ENCODE measurements at regions not wholly inside any gene's neighbourhood (a gene's known extent, or its start where the extent isn't known, plus 50 kb on each side); places are given as distances from the start of the nearest gene placed in this dataset.

GRCh38 chr12:98221243-98221808 lies 294.1 kb upstream of the TMPO start:
- H3K4me3 ChIP-seq (ENCODE audit: insufficient read depth, low read depth, low read length, poor library complexity, severe bottlenecking) = no peak overlapping the region
- DNase-seq = no peak
- no peaks in the 10 kb centered on the region for H3K4me1 ChIP-seq (ENCODE audit: control insufficient read depth, insufficient read depth, low read length, poor library complexity, severe bottlenecking)
- no peaks in the 10 kb centered on the region for H3K9me3 ChIP-seq (ENCODE audit: control insufficient read depth, low read length)
- no peaks in the 10 kb centered on the region for H3K27me3 ChIP-seq (replicated peaks; ENCODE audit: control insufficient read depth, insufficient read depth, low read length, poor library complexity, severe bottlenecking)
- no peak overlapping the region for H3K27ac ChIP-seq (ENCODE audit: insufficient read depth, low read length, poor library complexity, severe bottlenecking)
- H3K36me3 ChIP-seq (ENCODE audit: control insufficient read depth, insufficient read depth, low read length) = no peaks in the 10 kb centered on the region

DNA sequence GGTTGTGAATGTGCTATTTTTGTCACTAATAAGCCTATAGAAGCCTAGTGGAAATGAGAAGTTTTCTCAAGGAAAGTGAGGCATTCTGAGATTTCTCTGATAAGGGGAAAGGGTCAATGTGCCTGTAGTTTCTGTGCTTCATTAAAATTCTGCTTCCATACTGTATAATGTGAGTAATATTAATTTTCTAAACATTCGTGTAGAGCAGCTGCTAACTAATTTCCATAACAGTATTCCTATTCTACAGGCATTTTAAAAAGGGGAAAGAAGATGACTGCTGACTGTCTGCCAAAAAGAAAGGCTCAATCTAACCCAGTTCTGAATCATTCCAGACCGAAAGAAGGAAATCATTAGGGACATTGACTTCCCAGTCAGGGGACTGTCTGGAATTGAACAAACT lies 293.3 kb upstream of the TMPO start:
- no peak overlapping the region for H3K4me3 ChIP-seq (ENCODE audit: insufficient read depth, low read depth, low read length, poor library complexity, severe bottlenecking)
- H3K27ac ChIP-seq (ENCODE audit: insufficient read depth, low read length, poor library complexity, severe bottlenecking) = no peak overlapping the region
- DNase-seq = no peak
- H3K9me3 ChIP-seq (ENCODE audit: control insufficient read depth, low read length) = no peaks in the 10 kb centered on the region
- H3K4me1 ChIP-seq (ENCODE audit: control insufficient read depth, insufficient read depth, low read length, poor library complexity, severe bottlenecking) = no peaks in the 10 kb centered on the region
- no peaks in the 10 kb centered on the region for H3K27me3 ChIP-seq (replicated peaks; ENCODE audit: control insufficient read depth, insufficient read depth, low read length, poor library complexity, severe bottlenecking)
- no peaks in the 10 kb centered on the region for H3K36me3 ChIP-seq (ENCODE audit: control insufficient read depth, insufficient read depth, low read length)

DNA sequence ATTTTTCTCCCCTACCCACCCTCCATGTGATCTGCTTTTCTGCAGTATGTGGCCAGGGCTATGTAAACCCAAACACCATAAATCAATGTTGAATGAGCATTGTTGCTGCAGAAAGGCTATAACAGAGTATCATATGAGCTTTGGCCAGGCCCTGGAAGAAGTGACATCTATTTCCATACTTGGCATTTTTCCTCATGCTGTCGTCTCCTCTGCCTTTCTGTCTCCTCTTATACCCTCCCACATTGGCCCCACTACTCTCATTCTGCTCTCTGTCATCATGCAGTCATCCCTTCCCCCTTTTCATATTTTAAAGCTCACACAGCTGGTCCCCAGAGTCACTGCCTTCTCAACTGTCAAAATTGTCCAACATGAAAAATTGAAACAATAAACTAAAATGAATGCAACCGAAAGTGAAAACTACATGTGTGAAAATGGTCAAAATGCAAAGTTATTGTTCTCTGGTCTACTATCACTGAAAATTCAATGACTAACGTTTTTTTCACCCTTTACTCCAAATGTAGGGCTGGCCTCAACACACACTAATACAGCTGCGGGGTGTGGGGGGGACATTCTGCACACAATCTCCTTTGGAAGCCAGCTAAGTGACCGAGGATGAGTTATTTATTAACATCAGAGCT lies 290.7 kb upstream of the TMPO start:
- Histone ChIP-seq H3K9me3 (ENCODE audit: control insufficient read depth, low read length) (no peaks in the 10 kb centered on the region), H3K27ac (ENCODE audit: insufficient read depth, low read length, poor library complexity, severe bottlenecking) (no peak overlapping the region), H3K36me3 (ENCODE audit: control insufficient read depth, insufficient read depth, low read length) (no peaks in the 10 kb centered on the region), H3K27me3 (replicated peaks; ENCODE audit: control insufficient read depth, insufficient read depth, low read length, poor library complexity, severe bottlenecking) (no peaks in the 10 kb centered on the region), H3K4me3 (ENCODE audit: insufficient read depth, low read depth, low read length, poor library complexity, severe bottlenecking) (no peak overlapping the region), H3K4me1 (ENCODE audit: control insufficient read depth, insufficient read depth, low read length, poor library complexity, severe bottlenecking) (no peaks in the 10 kb centered on the region)
- DNase-seq = no peak

DNA sequence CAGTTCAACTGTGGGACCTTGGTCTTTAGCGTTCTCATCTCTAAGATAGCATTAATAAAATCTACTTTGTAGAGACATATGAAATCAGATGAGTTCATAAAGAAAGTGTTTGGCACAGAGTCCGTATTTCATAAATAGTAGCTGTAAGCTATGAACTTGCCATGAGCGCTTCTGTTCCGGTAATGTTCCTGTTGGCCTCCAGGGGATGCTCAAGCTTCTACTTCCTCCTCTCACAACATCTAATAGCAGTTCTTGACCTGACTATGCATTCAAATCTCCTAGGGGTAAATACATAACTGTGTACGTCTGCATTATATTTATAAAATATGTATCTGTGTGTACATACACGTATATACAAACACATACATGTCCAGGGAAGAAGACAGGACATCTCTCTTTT lies 288.2 kb upstream of the TMPO start:
- Histone ChIP-seq H3K4me3 (ENCODE audit: insufficient read depth, low read depth, low read length, poor library complexity, severe bottlenecking) (no peak overlapping the region), H3K4me1 (ENCODE audit: control insufficient read depth, insufficient read depth, low read length, poor library complexity, severe bottlenecking) (no peaks in the 10 kb centered on the region), H3K36me3 (ENCODE audit: control insufficient read depth, insufficient read depth, low read length) (no peaks in the 10 kb centered on the region), H3K27ac (ENCODE audit: insufficient read depth, low read length, poor library complexity, severe bottlenecking) (no peak overlapping the region), H3K9me3 (ENCODE audit: control insufficient read depth, low read length) (no peaks in the 10 kb centered on the region), H3K27me3 (replicated peaks; ENCODE audit: control insufficient read depth, insufficient read depth, low read length, poor library complexity, severe bottlenecking) (no peaks in the 10 kb centered on the region)
- no peak for DNase-seq

DNA sequence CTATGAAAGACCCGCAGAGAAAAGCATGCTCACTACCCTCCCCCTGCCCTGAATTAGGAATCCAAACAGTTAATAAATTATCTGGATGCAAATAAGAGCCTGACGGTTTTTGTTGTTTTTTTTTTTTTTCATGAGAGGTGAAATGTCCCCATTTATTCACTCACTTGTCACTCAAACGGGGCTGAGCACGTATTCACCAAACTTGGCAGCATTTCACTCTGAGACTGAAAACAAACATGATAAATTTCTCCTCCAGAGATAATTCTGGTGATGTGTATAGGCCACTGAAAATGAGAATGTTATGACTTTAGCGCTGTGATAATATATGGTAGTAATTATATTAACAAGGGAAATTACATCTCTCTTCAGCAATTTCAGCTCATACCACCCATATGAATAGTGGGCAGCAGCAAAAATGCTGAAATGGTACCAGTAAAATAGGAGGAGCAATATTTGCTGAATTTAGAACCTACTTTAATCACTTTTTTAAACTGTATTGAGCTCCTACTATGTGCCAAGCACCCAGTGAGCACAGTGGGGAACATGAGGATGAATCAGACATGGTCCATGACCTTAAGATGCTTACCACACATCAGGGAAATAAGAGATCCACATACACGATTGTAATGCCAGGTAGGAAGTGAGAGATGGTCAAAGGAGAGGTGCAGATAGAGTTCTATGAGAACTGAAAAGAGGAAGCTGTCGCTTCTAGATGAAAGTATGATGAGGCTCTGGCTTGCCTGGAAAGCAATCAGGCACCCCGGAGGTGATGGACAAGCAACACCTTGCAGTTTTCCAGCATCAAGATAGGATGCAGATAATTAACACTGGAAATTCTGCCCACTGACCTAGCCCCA lies 286.5 kb upstream of the TMPO start:
- Histone ChIP-seq H3K27me3 (replicated peaks; ENCODE audit: control insufficient read depth, insufficient read depth, low read length, poor library complexity, severe bottlenecking) (no peaks in the 10 kb centered on the region), H3K4me1 (ENCODE audit: control insufficient read depth, insufficient read depth, low read length, poor library complexity, severe bottlenecking) (no peaks in the 10 kb centered on the region), H3K36me3 (ENCODE audit: control insufficient read depth, insufficient read depth, low read length) (no peaks in the 10 kb centered on the region), H3K27ac (ENCODE audit: insufficient read depth, low read length, poor library complexity, severe bottlenecking) (no peak overlapping the region), H3K4me3 (ENCODE audit: insufficient read depth, low read depth, low read length, poor library complexity, severe bottlenecking) (no peak overlapping the region), H3K9me3 (ENCODE audit: control insufficient read depth, low read length) (no peaks in the 10 kb centered on the region)
- no peak for DNase-seq

DNA sequence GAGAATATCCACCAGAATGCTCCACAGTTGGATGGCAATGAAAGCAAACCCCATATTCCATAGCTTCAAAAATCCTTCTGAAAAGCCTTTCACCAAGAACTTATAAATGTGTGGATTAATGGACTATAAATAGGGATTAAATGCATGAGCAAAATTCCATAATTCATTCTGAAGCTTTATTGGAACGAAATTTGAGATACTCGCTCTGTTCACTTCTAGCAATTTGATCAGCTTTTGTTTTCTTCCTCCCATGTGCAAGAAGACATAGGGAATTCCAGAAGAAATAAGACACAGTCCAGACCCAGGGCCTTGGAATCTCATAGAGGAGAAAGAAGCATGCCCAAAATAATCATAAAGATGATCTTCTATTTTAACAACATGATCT lies 285.9 kb upstream of the TMPO start:
- no peaks in the 10 kb centered on the region for H3K36me3 ChIP-seq (ENCODE audit: control insufficient read depth, insufficient read depth, low read length)
- no peaks in the 10 kb centered on the region for H3K4me1 ChIP-seq (ENCODE audit: control insufficient read depth, insufficient read depth, low read length, poor library complexity, severe bottlenecking)
- no peaks in the 10 kb centered on the region for H3K9me3 ChIP-seq (ENCODE audit: control insufficient read depth, low read length)
- H3K27ac ChIP-seq (ENCODE audit: insufficient read depth, low read length, poor library complexity, severe bottlenecking) = no peak overlapping the region
- H3K4me3 ChIP-seq (ENCODE audit: insufficient read depth, low read depth, low read length, poor library complexity, severe bottlenecking) = no peak overlapping the region
- no peaks in the 10 kb centered on the region for H3K27me3 ChIP-seq (replicated peaks; ENCODE audit: control insufficient read depth, insufficient read depth, low read length, poor library complexity, severe bottlenecking)
- DNase-seq = no peak

DNA sequence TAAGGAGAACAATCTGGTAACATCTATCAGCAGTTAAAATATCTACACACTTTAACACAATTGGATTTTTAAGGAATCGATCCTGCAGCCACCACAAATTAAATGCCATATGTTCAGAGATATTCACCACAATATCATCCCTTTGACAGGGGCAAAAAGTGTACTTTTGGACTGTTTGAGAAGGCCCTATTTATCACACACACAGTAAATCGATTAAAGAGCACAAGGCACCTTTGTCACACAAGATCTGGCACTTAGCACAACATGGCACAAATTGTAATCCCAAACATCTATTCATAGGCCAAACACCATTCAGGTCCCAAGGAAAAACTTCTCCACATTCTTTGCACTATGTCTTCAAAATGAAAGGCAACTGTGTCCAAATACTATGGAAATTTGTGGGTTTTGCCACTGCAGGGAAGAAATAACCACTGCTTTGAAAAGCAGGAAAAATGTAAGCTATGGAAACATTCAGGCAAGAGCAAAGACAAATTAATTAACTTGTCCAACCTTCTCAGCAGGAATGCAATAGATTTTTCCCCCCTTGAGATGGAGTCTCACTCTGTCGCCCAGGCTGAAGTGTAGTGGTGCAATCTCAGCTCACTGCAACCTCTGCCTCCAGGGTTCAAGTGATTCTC lies 282.5 kb upstream of the TMPO start:
- Histone ChIP-seq H3K27me3 (replicated peaks; ENCODE audit: control insufficient read depth, insufficient read depth, low read length, poor library complexity, severe bottlenecking) (no peaks in the 10 kb centered on the region), H3K4me1 (ENCODE audit: control insufficient read depth, insufficient read depth, low read length, poor library complexity, severe bottlenecking) (no peaks in the 10 kb centered on the region), H3K27ac (ENCODE audit: insufficient read depth, low read length, poor library complexity, severe bottlenecking) (no peak overlapping the region), H3K4me3 (ENCODE audit: insufficient read depth, low read depth, low read length, poor library complexity, severe bottlenecking) (no peak overlapping the region), H3K9me3 (ENCODE audit: control insufficient read depth, low read length) (no peaks in the 10 kb centered on the region), H3K36me3 (ENCODE audit: control insufficient read depth, insufficient read depth, low read length) (no peaks in the 10 kb centered on the region)
- DNase-seq = no peak

GRCh38 chr12:98235301-98235700 lies 280.1 kb upstream of the TMPO start:
- H3K27ac ChIP-seq (ENCODE audit: insufficient read depth, low read length, poor library complexity, severe bottlenecking) = no peak overlapping the region
- no peak for DNase-seq
- no peaks in the 10 kb centered on the region for H3K36me3 ChIP-seq (ENCODE audit: control insufficient read depth, insufficient read depth, low read length)
- no peak overlapping the region for H3K4me3 ChIP-seq (ENCODE audit: insufficient read depth, low read depth, low read length, poor library complexity, severe bottlenecking)
- H3K4me1 ChIP-seq (ENCODE audit: control insufficient read depth, insufficient read depth, low read length, poor library complexity, severe bottlenecking) = no peaks in the 10 kb centered on the region
- no peaks in the 10 kb centered on the region for H3K9me3 ChIP-seq (ENCODE audit: control insufficient read depth, low read length)
- no peaks in the 10 kb centered on the region for H3K27me3 ChIP-seq (replicated peaks; ENCODE audit: control insufficient read depth, insufficient read depth, low read length, poor library complexity, severe bottlenecking)

DNA sequence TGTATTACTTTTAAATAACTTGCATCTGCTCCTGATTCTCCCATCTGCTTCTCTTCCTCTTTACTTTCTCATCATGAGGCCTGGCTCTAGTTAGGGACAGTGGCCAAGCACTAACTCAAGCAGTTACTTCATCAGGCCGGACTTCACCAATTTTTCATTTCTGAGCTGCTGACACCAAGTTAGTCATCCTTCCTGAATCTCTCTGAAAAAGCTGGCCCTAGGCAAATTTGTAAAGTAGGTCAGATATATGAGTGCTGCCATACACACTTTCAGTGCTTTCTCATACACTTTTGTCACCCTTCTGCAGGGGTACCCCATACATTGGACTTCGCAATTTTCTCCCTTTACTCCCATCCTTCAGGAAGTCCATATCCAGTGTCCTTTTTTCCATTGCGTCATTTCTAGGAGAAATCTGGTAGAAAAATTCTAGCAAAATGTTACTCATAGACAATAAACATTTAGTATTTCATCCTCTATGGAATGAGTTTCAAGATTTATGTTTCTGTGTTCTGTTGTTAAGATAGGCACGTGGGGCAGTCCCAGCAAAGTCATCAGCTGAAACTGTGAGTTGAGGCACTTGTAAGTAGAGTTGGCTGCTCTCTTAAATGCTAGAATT lies 276.8 kb upstream of the TMPO start:
- Histone ChIP-seq H3K36me3 (ENCODE audit: control insufficient read depth, insufficient read depth, low read length) (no peaks in the 10 kb centered on the region), H3K4me1 (ENCODE audit: control insufficient read depth, insufficient read depth, low read length, poor library complexity, severe bottlenecking) (no peaks in the 10 kb centered on the region), H3K9me3 (ENCODE audit: control insufficient read depth, low read length) (no peaks in the 10 kb centered on the region), H3K27ac (ENCODE audit: insufficient read depth, low read length, poor library complexity, severe bottlenecking) (no peak overlapping the region), H3K27me3 (replicated peaks; ENCODE audit: control insufficient read depth, insufficient read depth, low read length, poor library complexity, severe bottlenecking) (no peaks in the 10 kb centered on the region), H3K4me3 (ENCODE audit: insufficient read depth, low read depth, low read length, poor library complexity, severe bottlenecking) (no peak overlapping the region)
- no peak for DNase-seq

Measured in effector memory CD4-positive, alpha-beta T cell (primary cell).